Prostate gland (tissue), 2 donors: ENCODE measurements at regions not wholly inside any gene's neighbourhood (a gene's known extent, or its start where the extent isn't known, plus 50 kb on each side); places are given as distances from the start of the nearest gene placed in this dataset.

ENCODE experiments used
- DNase-seq: peaks from one replicate; pipeline ENCODE4 v3.0.0-alpha.2; 2019; ENCODE audit warnings: low spot score
- H3K27ac ChIP-seq, 2 donors: fragments of 200-600 bp; sonication (generic); 2 replicates each; pipeline ENCODE4 v1.5.1; 2017 to 2019
- H3K27me3 ChIP-seq: fragments of 200-600 bp; sonication (generic); replicated peaks from 2 replicates; pipeline ENCODE4 v1.5.1; 2019; ENCODE audit not compliant: insufficient read depth
- H3K36me3 ChIP-seq, 2 donors: fragments of 200-600 bp; sonication (generic); 1 replicate in 1 of 2; 2 replicates in 1 of 2; pipeline versions ENCODE4 v1.5.1 to v1.8.1; 2017 to 2019
- H3K4me1 ChIP-seq: fragments of 200-600 bp; sonication (generic); replicated peaks from 2 replicates; pipeline ENCODE4 v1.5.1; 2019
- H3K4me3 ChIP-seq, 2 donors: fragments of 200-600 bp; sonication (generic); 2 replicates each; pipeline ENCODE4 v1.5.1; 2017 to 2019
- H3K9me3 ChIP-seq: fragments of 200-600 bp; sonication (generic); 2 replicates; pipeline ENCODE4 v1.5.1; 2017
- POLR2A ChIP-seq: fragments of 450-650 bp; IDR thresholded peaks from one replicate; pipeline ENCODE4 v1.6.1; 2016; ENCODE audit warnings: antibody characterized with exemption, mild to moderate bottlenecking
- POLR2AphosphoS5 ChIP-seq: sonication (generic); formaldehyde crosslinking; IDR thresholded peaks from one replicate; pipeline ENCODE4 v1.6.1; 2017; ENCODE audit warnings: antibody characterized with exemption
- WGBS: methylation state at CpG from one replicate; pipeline ENCODE4 v1.1.5; 2018; 5-methylcytosine and 5-hydroxymethylcytosine counted together
- intact Hi-C: fragments of 100-400 bp; cut with DNase I; formaldehyde crosslinking; loops from one replicate; pipeline ENCODE4 v1.14.2; 2022
- TF ChIP-seq, protein P1 (sequence below), 4 experiments: fragments of 200-600 bp in 2 of 4; fragments of 450-650 bp in 2 of 4; sonication (generic) in 2 of 4; IDR thresholded peaks; 1 replicate in 3 of 4; 2 replicates in 1 of 4; pipeline ENCODE4 v1.5.1; 2016 to 2019; ENCODE audit warnings: antibody characterized with exemption in 4 of 4, mild to moderate bottlenecking in 2 of 4, moderate library complexity in 2 of 4

DNA sequence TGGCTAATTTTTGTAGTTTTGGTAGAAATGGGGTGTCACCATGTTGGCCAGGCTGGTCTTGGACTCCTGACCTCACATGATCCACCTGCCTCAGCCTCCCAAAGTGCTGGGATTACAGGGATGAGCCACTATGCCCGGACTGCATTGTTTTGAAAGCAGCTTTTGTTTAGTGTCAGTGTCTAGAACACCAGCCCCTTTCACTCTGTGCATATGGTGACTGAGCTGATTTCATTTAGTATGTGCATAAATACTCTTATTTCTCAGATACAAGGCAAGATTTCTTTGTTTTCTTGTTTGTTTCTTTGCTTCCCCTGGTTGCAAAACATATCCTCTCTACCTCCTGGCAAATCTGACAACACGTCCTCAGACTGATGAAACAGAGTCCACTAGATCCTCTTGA, 152.8 kb upstream of the CHD6 start:
- Histone ChIP-seq H3K36me3 (no peaks in the 10 kb centered on the region), H3K27me3 (no peaks in the 10 kb centered on the region), H3K4me1 (no peaks in the 10 kb centered on the region), H3K27ac (no peak overlapping the region), H3K4me3 (no peak overlapping the region), H3K9me3 (no peaks in the 10 kb centered on the region)
- TF ChIP-seq POLR2AphosphoS5: no peak
- TF ChIP-seq POLR2A: no peak
- TF ChIP-seq, protein P1, sequence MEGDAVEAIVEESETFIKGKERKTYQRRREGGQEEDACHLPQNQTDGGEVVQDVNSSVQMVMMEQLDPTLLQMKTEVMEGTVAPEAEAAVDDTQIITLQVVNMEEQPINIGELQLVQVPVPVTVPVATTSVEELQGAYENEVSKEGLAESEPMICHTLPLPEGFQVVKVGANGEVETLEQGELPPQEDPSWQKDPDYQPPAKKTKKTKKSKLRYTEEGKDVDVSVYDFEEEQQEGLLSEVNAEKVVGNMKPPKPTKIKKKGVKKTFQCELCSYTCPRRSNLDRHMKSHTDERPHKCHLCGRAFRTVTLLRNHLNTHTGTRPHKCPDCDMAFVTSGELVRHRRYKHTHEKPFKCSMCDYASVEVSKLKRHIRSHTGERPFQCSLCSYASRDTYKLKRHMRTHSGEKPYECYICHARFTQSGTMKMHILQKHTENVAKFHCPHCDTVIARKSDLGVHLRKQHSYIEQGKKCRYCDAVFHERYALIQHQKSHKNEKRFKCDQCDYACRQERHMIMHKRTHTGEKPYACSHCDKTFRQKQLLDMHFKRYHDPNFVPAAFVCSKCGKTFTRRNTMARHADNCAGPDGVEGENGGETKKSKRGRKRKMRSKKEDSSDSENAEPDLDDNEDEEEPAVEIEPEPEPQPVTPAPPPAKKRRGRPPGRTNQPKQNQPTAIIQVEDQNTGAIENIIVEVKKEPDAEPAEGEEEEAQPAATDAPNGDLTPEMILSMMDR (IDR thresholded peaks at IDR 0.05): no peak
- WGBS: 82% methylated on average over 2 of the region's 2 CpGs
- no peak for DNase-seq
- intact Hi-C loops: no loop called here

DNA sequence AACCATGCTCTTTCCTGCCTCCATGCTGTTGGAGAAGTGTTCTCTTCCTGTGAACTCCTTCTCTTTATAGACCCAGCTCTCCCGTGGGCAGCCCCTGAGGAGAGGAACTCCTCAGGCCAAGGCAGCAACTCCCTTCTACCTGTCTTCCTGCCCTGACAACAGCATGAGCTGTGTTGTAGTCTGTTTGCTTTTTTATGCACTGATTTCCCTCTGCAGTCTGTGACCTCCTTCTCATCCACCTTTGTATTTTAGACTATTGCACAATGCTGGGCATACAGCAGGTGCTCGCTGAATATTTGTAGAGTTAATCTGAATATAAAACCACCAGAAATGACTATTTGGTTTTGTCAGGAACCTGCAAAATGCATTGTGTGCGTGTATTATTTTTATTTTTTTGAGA, 152.2 kb upstream of the CHD6 start:
- no peaks in the 10 kb centered on the region for H3K4me1 ChIP-seq
- DNase-seq: no peak
- 59% methylated on average over 3 of the region's 3 CpGs for WGBS

GRCh38 chr20:41769592-41770018, 151.4 kb upstream of the CHD6 start:
- no peaks in the 10 kb centered on the region for H3K27me3 ChIP-seq

More for the DNA sequence above, 152.2 kb upstream of the CHD6 start:
- H3K36me3 ChIP-seq: no peaks in the 10 kb centered on the region
- no peak overlapping the region for H3K27ac ChIP-seq
- H3K4me3 ChIP-seq: no peak overlapping the region
- no peaks in the 10 kb centered on the region for H3K9me3 ChIP-seq
- H3K27me3 ChIP-seq: no peaks in the 10 kb centered on the region
- intact Hi-C loops: no loop called here
- TF ChIP-seq POLR2AphosphoS5: no peak
- TF ChIP-seq POLR2A: no peak
- TF ChIP-seq, protein P1 (IDR thresholded peaks at IDR 0.05): no peak

DNA sequence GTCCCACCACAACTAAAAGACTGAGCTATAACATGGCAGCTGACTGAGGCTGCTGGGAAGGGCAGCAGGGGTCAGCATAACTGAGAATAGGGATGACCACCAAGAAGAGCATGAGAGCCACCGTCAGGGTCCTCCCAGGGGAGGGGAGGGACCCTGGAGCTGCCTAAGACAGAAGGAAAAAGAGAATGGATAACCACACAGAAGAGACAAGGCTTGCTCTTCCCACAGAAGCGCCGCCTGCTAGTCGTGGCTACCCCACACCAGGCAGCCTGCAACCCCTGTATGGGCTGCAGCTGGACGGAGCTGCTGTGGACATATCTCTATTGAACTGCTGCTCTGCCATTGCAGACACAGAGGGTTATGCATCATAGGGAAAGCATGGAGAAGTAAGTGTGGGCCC, 132.0 kb upstream of the CHD6 start:
- no peak overlapping the region for H3K4me3 ChIP-seq
- no peak for DNase-seq
- 84% methylated on average over 5 of the region's 5 CpGs for WGBS
- H3K9me3 ChIP-seq: no peaks in the 10 kb centered on the region
- H3K36me3 ChIP-seq: no peaks in the 10 kb centered on the region
- no peak overlapping the region for H3K27ac ChIP-seq
- intact Hi-C loops: no loop called here
- H3K4me1 ChIP-seq: no peaks in the 10 kb centered on the region
- TF ChIP-seq, protein P1 (IDR thresholded peaks at IDR 0.05): no peak
- TF ChIP-seq POLR2AphosphoS5 (no peak), POLR2A (no peak)
- H3K27me3 ChIP-seq: no peaks in the 10 kb centered on the region

More at GRCh38 chr20:41769592-41770018, 151.4 kb upstream of the CHD6 start:
- 25% methylated on average over 5 of the region's 5 CpGs for WGBS
- H3K27ac ChIP-seq: no peak overlapping the region
- no peak overlapping the region for H3K4me3 ChIP-seq
- H3K4me1 ChIP-seq: no peaks in the 10 kb centered on the region
- H3K36me3 ChIP-seq: no peaks in the 10 kb centered on the region
- intact Hi-C loops: no loop called here
- DNase-seq: no peak
- H3K9me3 ChIP-seq: no peaks in the 10 kb centered on the region
- no peak for TF ChIP-seq POLR2AphosphoS5
- TF ChIP-seq, protein P1 (IDR thresholded peaks at IDR 0.05): no peak
- no peak for TF ChIP-seq POLR2A

GRCh38 chr20:41748756-41749582, 130.8 kb upstream of the CHD6 start:
- DNase-seq: no peak
- WGBS: 64% methylated on average over 7 of the region's 7 CpGs
- H3K27ac ChIP-seq: no peak overlapping the region

More at GRCh38 chr20:41748756-41749582, 130.8 kb upstream of the CHD6 start:
- intact Hi-C loops: no loop called here
- no peaks in the 10 kb centered on the region for H3K4me1 ChIP-seq
- no peak overlapping the region for H3K4me3 ChIP-seq
- no peaks in the 10 kb centered on the region for H3K27me3 ChIP-seq
- TF ChIP-seq, protein P1 (IDR thresholded peaks at IDR 0.05): no peak
- TF ChIP-seq POLR2AphosphoS5: no peak
- no peak for TF ChIP-seq POLR2A
- H3K9me3 ChIP-seq: no peaks in the 10 kb centered on the region
- no peaks in the 10 kb centered on the region for H3K36me3 ChIP-seq
